ENCODE measurements at regions not wholly inside any gene's neighbourhood (a gene's known extent, or its start where the extent isn't known, plus 50 kb on each side); places are given as distances from the start of the nearest gene placed in this dataset.

GRCh38 chr2:240210198-240210965, 69.9 kb upstream of the OTOS start:
- TF ChIP-seq, protein P1, sequence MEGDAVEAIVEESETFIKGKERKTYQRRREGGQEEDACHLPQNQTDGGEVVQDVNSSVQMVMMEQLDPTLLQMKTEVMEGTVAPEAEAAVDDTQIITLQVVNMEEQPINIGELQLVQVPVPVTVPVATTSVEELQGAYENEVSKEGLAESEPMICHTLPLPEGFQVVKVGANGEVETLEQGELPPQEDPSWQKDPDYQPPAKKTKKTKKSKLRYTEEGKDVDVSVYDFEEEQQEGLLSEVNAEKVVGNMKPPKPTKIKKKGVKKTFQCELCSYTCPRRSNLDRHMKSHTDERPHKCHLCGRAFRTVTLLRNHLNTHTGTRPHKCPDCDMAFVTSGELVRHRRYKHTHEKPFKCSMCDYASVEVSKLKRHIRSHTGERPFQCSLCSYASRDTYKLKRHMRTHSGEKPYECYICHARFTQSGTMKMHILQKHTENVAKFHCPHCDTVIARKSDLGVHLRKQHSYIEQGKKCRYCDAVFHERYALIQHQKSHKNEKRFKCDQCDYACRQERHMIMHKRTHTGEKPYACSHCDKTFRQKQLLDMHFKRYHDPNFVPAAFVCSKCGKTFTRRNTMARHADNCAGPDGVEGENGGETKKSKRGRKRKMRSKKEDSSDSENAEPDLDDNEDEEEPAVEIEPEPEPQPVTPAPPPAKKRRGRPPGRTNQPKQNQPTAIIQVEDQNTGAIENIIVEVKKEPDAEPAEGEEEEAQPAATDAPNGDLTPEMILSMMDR (IDR thresholded peaks at IDR 0.05; ENCODE audit: insufficient read depth, low read depth, low read length): no peak
- no peak for TF ChIP-seq EZH2 (IDR thresholded peaks at IDR 0.05; ENCODE audit: insufficient read depth, low read length)

All from astrocyte (in vitro differentiated cells and primary cell).